ENCODE measurements at regions not wholly inside any gene's neighbourhood (a gene's known extent, or its start where the extent isn't known, plus 50 kb on each side); places are given as distances from the start of the nearest gene placed in this dataset.
A peak's percentile ranks its signal among the peaks of the same experiment; 100 is the strongest.

DNA sequence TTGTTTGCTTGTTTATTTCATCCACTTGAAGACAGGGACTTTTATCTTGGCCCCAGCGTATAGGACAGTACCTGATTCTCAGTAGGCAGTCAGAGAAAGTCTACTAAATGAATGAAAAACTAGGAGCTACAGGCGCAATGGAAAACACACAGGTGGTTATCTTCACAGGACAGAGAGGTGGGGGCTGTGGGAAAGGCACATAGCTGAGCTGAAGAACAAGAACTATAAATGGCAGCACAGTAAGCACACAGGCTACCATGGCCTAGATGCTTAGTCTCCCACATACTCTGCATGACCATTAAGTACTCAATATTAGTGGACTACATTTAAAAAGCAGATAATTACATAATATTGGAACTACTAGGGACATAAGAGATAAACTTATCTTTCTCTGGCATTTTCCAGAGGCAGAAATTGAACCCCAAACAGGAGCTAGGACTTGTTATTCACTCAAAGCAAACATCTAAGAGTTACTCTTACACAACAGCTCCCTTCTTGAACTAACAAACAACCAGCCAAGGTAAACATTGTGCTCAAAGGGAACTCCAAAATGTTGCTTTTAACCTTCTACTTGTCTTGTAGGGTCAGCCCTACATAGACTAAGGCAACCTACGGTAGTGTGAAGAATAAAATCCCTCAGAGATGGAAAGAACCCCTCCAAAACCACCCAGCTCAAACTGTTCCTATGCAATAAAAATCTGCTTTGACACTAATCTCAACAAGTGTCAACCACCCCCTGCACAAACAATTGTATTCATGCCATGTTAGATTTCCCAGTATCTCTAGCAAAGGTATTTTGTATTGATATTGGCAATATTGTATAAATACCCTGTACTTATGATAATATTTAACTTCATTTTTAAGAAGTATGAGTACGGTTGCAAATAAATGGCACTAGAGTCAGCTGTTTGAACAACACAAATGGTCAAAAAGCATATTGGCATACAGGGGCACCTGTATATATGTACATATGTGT, 593.6 kb downstream of the KLHL13 start:
- H3K79me2 ChIP-seq (ENCODE audit: control insufficient read depth, insufficient read depth, low read length), result no peaks in the 10 kb centered on the region
- in situ Hi-C loops (cut with MboI) (no loop called here), intact Hi-C loops (cut with micrococcal nuclease) (no loop called here)
- H3K27me3 ChIP-seq (ENCODE audit: control insufficient read depth in 2 of 2, insufficient read depth in 2 of 2, low read length in 2 of 2), result no peaks in the 10 kb centered on the region
- 6% methylated on average over 3 of the region's 4 CpGs for WGBS (ENCODE audit: insufficient coverage, low coverage, missing lambda C conversion rate)
- H3K4me2 ChIP-seq (ENCODE audit: insufficient read depth, low read length), result no peak overlapping the region
- ATAC-seq, result no peak
- no peaks in the 10 kb centered on the region for H3K9me3 ChIP-seq (replicated peaks; ENCODE audit: control insufficient read depth, insufficient read depth, low read depth, low read length)
- no peak overlapping the region for H3K27ac ChIP-seq (ENCODE audit: extremely low read depth, low read depth, low read length)
- no peaks in the 10 kb centered on the region for H4K20me1 ChIP-seq (replicated peaks; ENCODE audit: control insufficient read depth, insufficient read depth, low read length)
- no TSS peak for BruUV-seq (replicated peaks)
- ChIA-PET CTCF (ENCODE audit: low intra/inter-chr PET ratio) (no interaction called here), POLR2A (interaction anchor here (1.0 kb wide), 1 partner anchor 39 kb away, joined by 5 read pairs; no protein-coding TSS in a partner anchor)
- no peak overlapping the region for H2AFZ ChIP-seq (ENCODE audit: low read depth, low read length)
- no peaks in the 10 kb centered on the region for H3K9me1 ChIP-seq (ENCODE audit: control insufficient read depth, insufficient read depth, low read length)
- no peak overlapping the region for H3K4me3 ChIP-seq
- DNase-seq (ENCODE audit: extremely low read depth in 1 of 4, low spot score in 3 of 4), result no peak
- H3K36me3 ChIP-seq (ENCODE audit: control insufficient read depth, insufficient read depth, low read length), result no peaks in the 10 kb centered on the region
- H3K4me1 ChIP-seq (replicated peaks in 1 of 2; ENCODE audit: control insufficient read depth in 2 of 2, insufficient read depth in 2 of 2, low read length in 2 of 2), result no peaks in the 10 kb centered on the region
- TF ChIP-seq NONO (IDR thresholded peaks at IDR 0.05; ENCODE audit: low read depth in 2 of 2, low read length in 1 of 2), result no peak
- H3K9ac ChIP-seq (ENCODE audit: insufficient read depth in 1 of 2, low read depth in 2 of 2, low read length in 2 of 2), result no peak overlapping the region
- no peak for FAIRE-seq

DNA sequence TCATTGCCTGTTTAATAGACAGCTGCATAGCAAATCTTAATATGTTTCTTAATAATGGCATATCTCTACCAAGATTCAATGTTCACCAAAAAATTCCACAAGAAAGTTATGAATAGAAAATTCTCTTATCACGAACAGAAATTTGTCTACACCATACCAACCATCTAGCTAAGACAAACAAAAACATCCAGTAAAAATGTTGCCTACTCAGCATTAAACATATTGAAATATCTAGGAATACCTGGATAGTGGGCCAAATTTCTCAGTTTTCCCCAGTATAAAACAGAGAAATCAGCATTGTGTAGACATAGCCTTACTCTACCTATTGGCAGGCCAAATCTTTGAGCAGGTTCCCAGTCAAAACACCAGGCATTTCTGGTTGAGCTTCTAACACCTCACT, 598.6 kb downstream of the KLHL13 start:
- H3K9me3 ChIP-seq (replicated peaks; ENCODE audit: control insufficient read depth, insufficient read depth, low read depth, low read length), result no peaks in the 10 kb centered on the region
- no peaks in the 10 kb centered on the region for H3K27me3 ChIP-seq (ENCODE audit: control insufficient read depth in 2 of 2, insufficient read depth in 2 of 2, low read length in 2 of 2)
- intact Hi-C loops (cut with micrococcal nuclease), result no loop called here
- H3K4me1 ChIP-seq (replicated peaks in 1 of 2; ENCODE audit: control insufficient read depth in 2 of 2, insufficient read depth in 2 of 2, low read length in 2 of 2), result no peaks in the 10 kb centered on the region
- no peak overlapping the region for H3K27ac ChIP-seq (ENCODE audit: extremely low read depth, low read depth, low read length)
- in situ Hi-C loops (cut with MboI), result no loop called here
- WGBS (ENCODE audit: insufficient coverage, low coverage, missing lambda C conversion rate), result 0% methylated on average over 1 of the region's 1 CpG
- no peak overlapping the region for H3K9ac ChIP-seq (ENCODE audit: insufficient read depth in 1 of 2, low read depth in 2 of 2, low read length in 2 of 2)
- H3K4me3 ChIP-seq, result no peak overlapping the region
- no peaks in the 10 kb centered on the region for H4K20me1 ChIP-seq (replicated peaks; ENCODE audit: control insufficient read depth, insufficient read depth, low read length)
- H3K79me2 ChIP-seq (ENCODE audit: control insufficient read depth, insufficient read depth, low read length), result no peaks in the 10 kb centered on the region
- ATAC-seq (no peak), DNase-seq (ENCODE audit: extremely low read depth in 1 of 4, low spot score in 3 of 4) (no peak), FAIRE-seq (no peak)
- no peak overlapping the region for H2AFZ ChIP-seq (ENCODE audit: low read depth, low read length)
- no peaks in the 10 kb centered on the region for H3K36me3 ChIP-seq (ENCODE audit: control insufficient read depth, insufficient read depth, low read length)
- ChIA-PET POLR2A (no interaction called here), CTCF (ENCODE audit: low intra/inter-chr PET ratio) (no interaction called here)
- TF ChIP-seq MAFG (tag; conservative IDR thresholded peaks at IDR 0.05), result peak; percentile 24; the same call in 1 of the 2 replicates
- TF ChIP-seq KDM1A (IDR thresholded peaks at IDR 0.05), result no peak
- TF ChIP-seq ZNF316 (IDR thresholded peaks at IDR 0.05), result peak; percentile 50; the same call in 1 of the 2 replicates
- TF ChIP-seq MAFK (IDR thresholded peaks at IDR 0.05; ENCODE audit: low read length), result peak; percentile 40; the same call in 1 of the 2 replicates
- TF ChIP-seq MAFF (IDR thresholded peaks at IDR 0.05; ENCODE audit: low read length), result peak; percentile 24; the same call in 1 of the 2 replicates
- no peak overlapping the region for H3K4me2 ChIP-seq (ENCODE audit: insufficient read depth, low read length)
- H3K9me1 ChIP-seq (ENCODE audit: control insufficient read depth, insufficient read depth, low read length), result no peaks in the 10 kb centered on the region
- no TSS peak for BruUV-seq (replicated peaks)
